ENCODE measurements at regions not wholly inside any gene's neighbourhood (a gene's known extent, or its start where the extent isn't known, plus 50 kb on each side); places are given as distances from the start of the nearest gene placed in this dataset.

DNA sequence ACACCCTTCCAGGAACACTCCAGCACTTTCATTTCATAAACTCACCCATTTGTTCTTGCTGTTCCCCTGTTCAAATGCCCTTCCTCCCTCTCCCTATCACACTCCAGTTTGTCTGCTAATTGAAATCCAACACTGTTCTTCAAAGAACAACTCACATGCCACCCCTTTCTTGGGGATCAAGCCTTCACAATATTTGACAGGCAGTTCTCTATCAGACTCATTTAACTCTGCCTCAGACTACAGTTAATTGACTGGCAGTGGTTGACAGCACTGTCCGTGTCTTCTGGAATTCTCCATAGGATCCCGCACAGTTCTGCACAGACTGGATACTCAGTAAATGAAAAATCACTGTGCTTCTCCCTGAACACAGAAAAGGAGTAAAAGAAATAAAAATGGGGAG lies 87.8 kb downstream of the PMP22 start:
- Mint-ChIP-seq H3K36me3 (ENCODE audit: low read depth) (no peaks in the 10 kb centered on the region), H3K4me3 (no peak overlapping the region), H3K27me3 (ENCODE audit: low read depth) (no peaks in the 10 kb centered on the region), H3K4me1 (ENCODE audit: low read depth) (no peaks in the 10 kb centered on the region), H3K27ac (no peak overlapping the region), H3K9me3 (no peaks in the 10 kb centered on the region)

DNA sequence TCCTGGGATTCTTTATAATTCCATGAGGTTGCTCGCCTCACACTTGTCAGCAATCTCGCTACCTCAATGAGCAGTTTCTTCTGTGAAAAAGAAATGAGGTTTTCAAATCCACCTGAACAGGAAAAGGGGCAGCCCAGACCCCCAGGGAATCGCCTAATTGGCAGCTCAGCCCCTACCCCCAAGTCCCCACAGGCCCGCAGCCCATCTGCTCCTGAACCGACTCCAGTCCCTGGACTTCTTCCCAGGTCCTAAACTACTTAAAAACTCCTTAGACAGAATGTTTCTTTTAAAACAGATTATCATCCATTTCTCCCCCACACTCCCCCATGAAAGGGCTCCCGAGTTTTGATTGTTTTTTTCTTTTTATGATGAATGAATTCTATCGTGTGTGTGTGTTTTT lies 89.8 kb downstream of the PMP22 start:
- Mint-ChIP-seq H3K27ac (no peak overlapping the region), H3K4me3 (no peak overlapping the region), H3K9me3 (no peaks in the 10 kb centered on the region), H3K4me1 (ENCODE audit: low read depth) (no peaks in the 10 kb centered on the region), H3K36me3 (ENCODE audit: low read depth) (no peaks in the 10 kb centered on the region), H3K27me3 (ENCODE audit: low read depth) (no peaks in the 10 kb centered on the region)

DNA sequence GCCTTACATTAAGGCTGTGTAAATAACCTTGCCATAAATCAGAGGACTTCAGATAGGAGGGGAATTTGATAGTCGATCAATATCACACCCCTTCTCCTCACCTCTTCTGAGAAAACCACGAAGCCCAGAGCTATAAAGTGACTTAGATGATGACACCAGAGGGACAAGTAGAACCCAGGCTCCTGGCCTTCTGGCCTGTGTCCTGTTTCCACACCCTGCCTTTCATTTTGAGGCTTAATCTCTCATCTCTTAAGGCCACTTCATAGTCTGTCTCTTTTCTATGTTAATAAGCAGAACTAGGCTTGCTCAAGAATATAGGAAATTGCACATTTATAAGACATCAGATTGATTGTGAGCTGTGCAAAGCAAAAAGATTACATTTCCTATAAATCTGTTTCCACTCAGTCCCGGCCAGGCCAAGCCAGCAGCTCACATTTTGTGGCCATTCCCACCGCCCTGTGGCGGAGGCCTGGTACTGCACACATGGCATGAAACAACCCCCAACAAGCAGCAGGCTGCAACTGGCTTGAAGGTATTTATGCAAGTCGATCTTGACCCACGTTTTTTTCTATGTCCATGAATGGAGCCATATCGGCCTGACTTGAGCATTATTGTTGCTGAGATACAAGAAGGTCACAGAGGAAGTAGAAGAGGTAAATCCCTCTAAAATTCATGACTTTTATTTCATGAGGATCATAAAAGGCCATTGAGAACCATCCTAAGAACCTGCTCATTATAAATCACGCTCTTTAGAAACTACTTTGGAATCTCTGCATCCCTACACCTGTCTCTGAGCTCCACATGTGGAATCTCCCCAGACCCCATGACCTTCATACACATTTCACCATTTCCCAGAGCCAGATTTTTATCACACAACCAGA lies 93.7 kb downstream of the PMP22 start:
- no peaks in the 10 kb centered on the region for H3K9me3 Mint-ChIP-seq
- H3K27me3 Mint-ChIP-seq (ENCODE audit: low read depth) = no peaks in the 10 kb centered on the region
- H3K27ac Mint-ChIP-seq = no peak overlapping the region
- H3K4me1 Mint-ChIP-seq (ENCODE audit: low read depth) = no peaks in the 10 kb centered on the region
- no peak overlapping the region for H3K4me3 Mint-ChIP-seq
- no peaks in the 10 kb centered on the region for H3K36me3 Mint-ChIP-seq (ENCODE audit: low read depth)

DNA sequence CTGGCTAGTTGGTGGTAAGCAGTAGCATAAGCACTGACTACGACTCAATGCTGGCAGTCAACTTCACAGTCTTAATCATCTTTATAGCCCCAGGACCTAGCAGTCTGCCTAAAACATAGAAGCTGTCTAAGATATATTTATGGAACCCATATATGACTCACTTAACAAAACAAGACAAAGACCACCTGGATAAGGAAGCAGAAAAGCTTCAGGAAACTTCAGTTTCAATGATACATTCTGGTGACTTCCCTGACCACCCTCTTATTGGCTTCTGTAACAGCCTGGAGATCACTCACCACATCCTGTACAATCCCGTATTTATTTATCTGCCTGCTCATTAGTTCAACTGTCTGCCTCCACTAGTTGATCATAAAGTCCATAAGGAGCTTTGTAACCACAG lies 95.5 kb downstream of the PMP22 start:
- Mint-ChIP-seq H3K27me3 (ENCODE audit: low read depth) (no peaks in the 10 kb centered on the region), H3K36me3 (ENCODE audit: low read depth) (no peaks in the 10 kb centered on the region), H3K27ac (no peak overlapping the region), H3K9me3 (no peaks in the 10 kb centered on the region), H3K4me1 (ENCODE audit: low read depth) (no peaks in the 10 kb centered on the region), H3K4me3 (no peak overlapping the region)

DNA sequence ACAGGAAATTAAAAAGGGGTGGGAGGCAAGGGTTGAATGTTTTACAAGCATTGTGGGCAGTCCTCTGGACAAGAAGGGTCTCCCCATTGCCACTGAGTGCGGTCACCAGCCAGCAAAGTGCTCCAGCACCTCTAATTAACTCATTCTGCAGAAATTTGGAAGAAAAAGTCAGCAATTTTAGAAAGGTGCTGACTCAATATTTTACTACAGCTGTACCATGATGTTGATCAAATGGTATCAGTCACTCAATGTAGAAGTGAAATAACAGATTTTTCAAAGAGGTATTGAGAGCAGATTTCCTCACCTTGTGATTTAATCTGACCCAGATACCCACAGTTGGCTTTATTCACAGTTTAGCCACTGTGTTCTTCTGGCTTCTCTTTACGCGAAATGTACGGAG lies 96.7 kb downstream of the PMP22 start:
- Mint-ChIP-seq H3K27me3 (ENCODE audit: low read depth) (no peaks in the 10 kb centered on the region), H3K4me3 (no peak overlapping the region), H3K9me3 (no peaks in the 10 kb centered on the region)

DNA sequence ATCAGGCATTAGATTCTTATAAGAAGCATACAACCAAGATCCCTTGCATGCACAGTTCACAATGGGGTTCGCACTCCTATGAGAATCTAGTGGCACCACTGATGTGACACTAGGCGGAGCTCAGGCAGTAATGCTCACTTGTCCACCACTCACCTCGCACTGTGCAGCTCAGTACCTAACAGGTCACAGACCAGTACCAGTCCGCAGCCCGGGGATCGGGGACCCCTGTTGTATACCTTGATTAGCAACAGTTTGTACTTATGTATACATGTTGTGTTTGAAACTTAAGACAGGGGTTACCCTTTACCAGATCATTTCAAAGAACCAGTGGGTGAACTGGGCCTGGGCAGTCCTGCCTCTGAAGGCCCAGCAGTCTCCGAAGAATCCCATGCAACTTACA lies 103.7 kb downstream of the PMP22 start:
- no peaks in the 10 kb centered on the region for H3K4me1 Mint-ChIP-seq (ENCODE audit: low read depth)
- no peaks in the 10 kb centered on the region for H3K36me3 Mint-ChIP-seq (ENCODE audit: low read depth)
- H3K27ac Mint-ChIP-seq = no peak overlapping the region
- no peak overlapping the region for H3K4me3 Mint-ChIP-seq
- no peaks in the 10 kb centered on the region for H3K9me3 Mint-ChIP-seq
- peaks cover 9% of the 10 kb centered on the region for H3K27me3 Mint-ChIP-seq (ENCODE audit: low read depth)

More for the DNA sequence above, 96.7 kb downstream of the PMP22 start:
- H3K36me3 Mint-ChIP-seq (ENCODE audit: low read depth) = no peaks in the 10 kb centered on the region
- no peaks in the 10 kb centered on the region for H3K4me1 Mint-ChIP-seq (ENCODE audit: low read depth)
- H3K27ac Mint-ChIP-seq = no peak overlapping the region

DNA sequence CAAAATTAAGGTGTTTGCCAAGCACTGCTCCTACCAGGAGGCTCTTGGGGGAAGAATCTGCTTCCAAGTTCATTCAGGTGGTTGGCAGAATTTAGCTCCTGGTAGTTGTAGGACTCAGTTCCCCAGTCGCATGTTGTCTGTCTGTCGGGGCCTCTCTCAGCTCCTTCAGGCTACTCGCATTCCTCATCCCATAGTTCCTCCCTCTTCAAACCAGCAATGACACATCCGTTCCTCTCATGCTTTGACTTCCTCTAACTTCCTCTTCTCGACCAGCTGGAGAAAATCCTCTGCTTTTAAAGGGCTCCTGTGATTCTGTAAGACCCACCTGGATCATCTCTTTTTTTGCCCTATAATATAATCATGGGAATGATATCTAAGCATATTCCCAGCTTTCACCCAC lies 108.1 kb downstream of the PMP22 start:
- Mint-ChIP-seq H3K27ac (no peak overlapping the region), H3K36me3 (ENCODE audit: low read depth) (no peaks in the 10 kb centered on the region), H3K27me3 (ENCODE audit: low read depth) (peaks cover 13% of the 10 kb centered on the region), H3K4me3 (no peak overlapping the region), H3K4me1 (ENCODE audit: low read depth) (no peaks in the 10 kb centered on the region), H3K9me3 (no peaks in the 10 kb centered on the region)

DNA sequence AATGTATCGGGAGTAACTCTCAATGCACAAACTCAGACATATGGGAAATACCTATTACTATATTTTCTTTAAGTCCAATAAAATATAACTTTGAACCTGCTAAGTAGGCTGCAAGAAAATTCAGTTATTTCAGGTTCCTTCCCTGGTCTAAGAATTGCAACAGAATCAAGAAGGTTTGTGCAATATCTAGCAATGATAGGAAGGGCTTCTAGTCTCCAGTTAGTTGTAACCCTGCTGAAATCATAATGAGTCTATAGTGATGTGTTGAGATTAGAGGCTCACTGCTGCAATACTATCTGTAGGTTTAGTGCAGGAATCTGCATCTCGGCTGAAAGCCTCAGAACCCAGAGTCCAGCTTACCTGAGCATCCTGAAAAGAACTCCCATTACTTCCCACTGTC lies 110.5 kb downstream of the PMP22 start:
- no peaks in the 10 kb centered on the region for H3K4me1 Mint-ChIP-seq (ENCODE audit: low read depth)
- H3K9me3 Mint-ChIP-seq = no peaks in the 10 kb centered on the region
- peaks cover 13% of the 10 kb centered on the region for H3K27me3 Mint-ChIP-seq (ENCODE audit: low read depth)
- no peaks in the 10 kb centered on the region for H3K36me3 Mint-ChIP-seq (ENCODE audit: low read depth)
- H3K27ac Mint-ChIP-seq = no peak overlapping the region
- no peak overlapping the region for H3K4me3 Mint-ChIP-seq

DNA sequence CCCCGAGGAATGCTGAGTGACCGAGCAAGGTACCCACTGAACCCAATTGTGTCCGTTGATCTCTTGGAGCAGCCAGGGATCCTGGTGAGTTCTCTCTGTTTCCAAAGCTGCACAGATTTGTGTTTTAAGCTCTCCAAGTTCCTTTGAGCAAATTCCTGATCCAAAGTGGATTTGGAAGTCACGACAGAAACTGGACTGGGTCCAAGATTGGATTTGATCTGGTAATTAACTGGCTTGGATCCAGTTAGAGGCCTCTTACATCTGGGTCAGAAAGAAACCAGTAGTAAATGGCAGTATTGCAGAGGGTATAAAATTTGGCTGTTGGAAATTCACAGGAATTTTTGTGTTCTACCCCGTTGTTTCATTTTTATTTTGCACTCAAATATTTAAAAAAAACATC lies 119.5 kb downstream of the PMP22 start:
- Mint-ChIP-seq H3K4me1 (ENCODE audit: low read depth) (no peaks in the 10 kb centered on the region), H3K36me3 (ENCODE audit: low read depth) (no peaks in the 10 kb centered on the region)

DNA sequence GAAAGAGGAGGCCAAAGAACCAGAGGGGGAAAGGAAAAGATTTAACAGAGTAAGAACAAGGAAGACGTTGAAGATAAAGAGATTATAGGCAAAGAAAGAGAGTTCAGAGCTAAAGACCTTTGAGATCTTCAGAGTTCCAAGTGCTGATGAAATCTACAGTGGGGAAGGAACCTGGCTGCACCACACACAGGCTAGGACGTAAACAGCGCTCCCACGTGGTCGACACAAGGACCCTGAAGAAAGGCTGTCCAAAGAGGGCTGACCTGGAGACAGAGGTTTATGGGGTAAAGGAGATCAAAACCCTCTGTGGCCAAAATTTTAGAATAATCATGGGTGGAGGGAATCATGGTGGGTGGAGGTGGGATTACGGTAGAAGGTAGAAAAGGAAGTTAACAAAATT lies 121.6 kb downstream of the PMP22 start:
- Mint-ChIP-seq H3K4me3 (no peak overlapping the region), H3K27ac (no peak overlapping the region), H3K4me1 (ENCODE audit: low read depth) (no peaks in the 10 kb centered on the region), H3K27me3 (ENCODE audit: low read depth) (no peaks in the 10 kb centered on the region), H3K36me3 (ENCODE audit: low read depth) (no peaks in the 10 kb centered on the region), H3K9me3 (peaks cover 8% of the 10 kb centered on the region)

More for the DNA sequence above, 119.5 kb downstream of the PMP22 start:
- Mint-ChIP-seq H3K4me3 (no peak overlapping the region), H3K27ac (no peak overlapping the region), H3K27me3 (ENCODE audit: low read depth) (no peaks in the 10 kb centered on the region), H3K9me3 (peaks cover 8% of the 10 kb centered on the region)

DNA sequence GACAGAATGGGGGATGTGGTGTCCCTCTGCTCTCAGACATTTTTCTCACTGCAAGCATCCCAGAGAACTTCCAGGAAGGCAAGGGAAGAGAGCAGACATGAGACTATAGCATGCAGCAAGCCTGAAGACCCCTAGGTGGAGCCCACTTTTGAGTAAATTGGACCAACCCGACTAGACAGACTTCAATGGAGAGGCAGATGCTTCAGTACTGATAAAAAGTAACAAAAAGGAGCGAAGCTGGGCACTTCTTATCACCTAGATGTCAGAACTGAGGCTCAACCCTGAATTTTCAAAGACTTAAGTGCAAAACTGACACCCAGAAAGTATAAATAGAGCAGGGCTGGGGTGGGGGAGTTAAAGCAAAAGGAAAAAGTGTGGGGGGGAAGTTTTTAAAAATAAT lies 130.8 kb downstream of the PMP22 start:
- no peak overlapping the region for H3K27ac Mint-ChIP-seq
- H3K4me1 Mint-ChIP-seq (ENCODE audit: low read depth) = no peaks in the 10 kb centered on the region
- no peak overlapping the region for H3K4me3 Mint-ChIP-seq
- H3K9me3 Mint-ChIP-seq = peaks cover 6% of the 10 kb centered on the region
- H3K27me3 Mint-ChIP-seq (ENCODE audit: low read depth) = no peaks in the 10 kb centered on the region
- no peaks in the 10 kb centered on the region for H3K36me3 Mint-ChIP-seq (ENCODE audit: low read depth)

DNA sequence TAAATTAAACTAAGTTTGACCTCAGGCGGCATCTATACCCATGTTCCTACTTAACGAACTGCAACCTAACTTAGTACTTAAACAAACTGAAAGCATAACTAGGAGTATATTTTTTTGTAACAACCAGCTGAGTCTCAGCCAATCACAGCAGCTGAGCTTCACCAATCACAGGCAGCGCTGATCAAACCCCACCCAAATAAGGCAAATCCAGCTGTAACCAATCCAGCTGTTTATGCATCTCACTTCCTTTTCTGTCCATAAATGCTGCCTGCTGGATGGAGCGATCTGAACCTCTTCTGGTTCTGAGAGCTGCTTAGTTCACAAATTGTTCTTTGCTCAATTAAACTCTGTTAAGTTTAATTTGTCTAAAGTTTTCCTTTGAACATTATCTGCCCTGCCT lies 131.3 kb downstream of the PMP22 start:
- Mint-ChIP-seq H3K9me3 (peaks cover 6% of the 10 kb centered on the region), H3K4me1 (ENCODE audit: low read depth) (no peaks in the 10 kb centered on the region), H3K4me3 (no peak overlapping the region), H3K27me3 (ENCODE audit: low read depth) (no peaks in the 10 kb centered on the region), H3K36me3 (ENCODE audit: low read depth) (no peaks in the 10 kb centered on the region), H3K27ac (no peak overlapping the region)

DNA sequence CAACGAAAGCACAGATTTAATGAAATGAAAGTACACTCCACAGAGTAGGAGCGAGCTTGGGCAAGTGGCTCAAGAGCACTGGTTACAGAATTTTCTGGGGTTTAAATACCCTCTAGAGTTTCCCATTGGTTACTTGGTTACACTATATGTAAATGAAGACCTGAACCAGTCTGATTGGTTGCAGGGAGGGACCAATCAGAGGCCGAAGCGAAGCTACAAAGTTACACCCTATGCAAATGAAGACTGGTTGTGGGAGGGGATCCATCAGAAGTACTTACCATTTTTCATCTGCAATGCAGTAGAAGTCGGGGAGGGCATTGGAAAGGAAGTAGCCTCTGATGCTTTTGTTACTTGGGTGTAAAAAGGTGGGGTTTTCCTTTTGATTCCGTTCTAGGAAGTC lies 132.0 kb downstream of the PMP22 start:
- no peak overlapping the region for H3K27ac Mint-ChIP-seq
- no peak overlapping the region for H3K4me3 Mint-ChIP-seq
- H3K4me1 Mint-ChIP-seq (ENCODE audit: low read depth) = no peaks in the 10 kb centered on the region
- H3K27me3 Mint-ChIP-seq (ENCODE audit: low read depth) = no peaks in the 10 kb centered on the region
- peaks cover 6% of the 10 kb centered on the region for H3K9me3 Mint-ChIP-seq
- no peaks in the 10 kb centered on the region for H3K36me3 Mint-ChIP-seq (ENCODE audit: low read depth)

DNA sequence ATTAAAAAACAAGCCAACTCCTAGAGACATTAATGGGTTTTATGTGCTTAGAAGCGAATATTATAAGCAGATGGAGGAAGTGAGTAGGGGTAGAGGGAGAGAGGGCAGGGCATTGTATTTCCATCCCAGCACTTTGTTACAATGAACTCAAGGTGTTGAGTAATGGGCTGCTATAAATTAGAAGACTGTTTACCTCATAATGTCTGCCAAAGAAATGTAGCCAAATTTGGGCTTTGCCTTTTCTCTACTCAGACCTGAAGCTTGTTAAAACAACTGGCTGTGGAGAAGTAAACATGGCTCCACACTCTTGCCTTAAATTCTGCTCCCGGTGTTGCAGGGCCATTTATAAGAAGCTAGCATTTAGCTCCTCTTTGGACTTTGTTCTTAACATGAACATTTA lies 134.7 kb downstream of the PMP22 start:
- H3K4me1 Mint-ChIP-seq (ENCODE audit: low read depth) = no peaks in the 10 kb centered on the region
- no peaks in the 10 kb centered on the region for H3K27me3 Mint-ChIP-seq (ENCODE audit: low read depth)

DNA sequence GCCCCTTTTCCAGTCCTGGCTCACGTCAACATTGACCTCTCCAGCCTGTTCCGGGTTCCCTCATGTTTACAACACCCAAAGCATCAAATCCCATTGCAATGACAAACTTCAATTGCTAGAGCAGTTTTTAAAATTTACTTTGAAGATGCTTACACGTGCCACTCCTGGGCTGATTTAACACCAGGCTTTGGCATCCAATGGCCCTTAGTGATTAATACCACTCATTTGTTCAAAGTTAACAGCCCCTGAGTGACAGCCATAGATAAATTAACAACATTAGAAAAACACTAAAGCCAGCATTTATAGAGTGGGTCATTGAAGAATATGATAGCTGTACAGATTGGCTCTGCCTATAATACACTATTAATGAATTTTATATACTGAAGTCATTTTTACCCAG lies 135.1 kb downstream of the PMP22 start:
- H3K4me1 Mint-ChIP-seq (ENCODE audit: low read depth) = no peaks in the 10 kb centered on the region
- no peaks in the 10 kb centered on the region for H3K36me3 Mint-ChIP-seq (ENCODE audit: low read depth)
- no peaks in the 10 kb centered on the region for H3K27me3 Mint-ChIP-seq (ENCODE audit: low read depth)
- H3K9me3 Mint-ChIP-seq = peaks cover 6% of the 10 kb centered on the region
- no peak overlapping the region for H3K27ac Mint-ChIP-seq
- no peak overlapping the region for H3K4me3 Mint-ChIP-seq

More for the DNA sequence above, 134.7 kb downstream of the PMP22 start:
- H3K9me3 Mint-ChIP-seq = peaks cover 6% of the 10 kb centered on the region
- H3K4me3 Mint-ChIP-seq = no peak overlapping the region
- no peaks in the 10 kb centered on the region for H3K36me3 Mint-ChIP-seq (ENCODE audit: low read depth)
- H3K27ac Mint-ChIP-seq = no peak overlapping the region
